ENCODE measurements at regions not wholly inside any gene's neighbourhood (a gene's known extent, or its start where the extent isn't known, plus 50 kb on each side); places are given as distances from the start of the nearest gene placed in this dataset.

DNA sequence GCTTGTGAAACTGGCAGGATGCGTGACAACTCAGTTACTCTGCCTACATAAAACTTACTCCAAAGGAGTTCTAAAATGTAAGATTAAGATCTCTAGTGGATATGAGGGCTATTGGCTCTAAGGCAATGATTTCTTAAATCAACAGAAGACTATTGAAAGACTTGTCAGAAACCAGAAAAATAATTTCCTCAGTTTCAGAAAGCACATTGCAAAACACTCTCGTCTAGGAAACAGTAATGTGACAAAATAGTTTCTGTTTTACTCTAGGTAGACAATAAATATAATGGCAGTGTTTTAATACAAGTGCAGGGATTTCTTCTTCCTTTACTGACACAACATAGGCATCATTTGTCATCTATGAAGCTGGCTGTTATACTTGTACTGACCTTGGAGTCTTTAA lies 230.1 kb downstream of the KCTD12 start:
- no peak overlapping the region for H3K4me3 ChIP-seq (ENCODE audit: low read depth in 1 of 2, low read length in 2 of 2)
- no peak overlapping the region for H3K9ac ChIP-seq (ENCODE audit: low read depth in 1 of 2, low read length in 2 of 2)
- H3K27ac ChIP-seq (ENCODE audit: low read depth, low read length), result no peak overlapping the region
- H3K27me3 ChIP-seq (ENCODE audit: control insufficient read depth in 1 of 2, insufficient read depth in 2 of 2, low read length in 2 of 2), result no peaks in the 10 kb centered on the region
- H3K9me3 ChIP-seq (ENCODE audit: control insufficient read depth in 1 of 2, low read length in 2 of 2), result no peaks in the 10 kb centered on the region
- H3K36me3 ChIP-seq (ENCODE audit: control insufficient read depth in 1 of 2, insufficient read depth in 2 of 2, low read length in 2 of 2), result no peaks in the 10 kb centered on the region
- no peaks in the 10 kb centered on the region for H3K4me1 ChIP-seq (ENCODE audit: control insufficient read depth in 1 of 2, insufficient read depth in 2 of 2, low read length in 2 of 2)

DNA sequence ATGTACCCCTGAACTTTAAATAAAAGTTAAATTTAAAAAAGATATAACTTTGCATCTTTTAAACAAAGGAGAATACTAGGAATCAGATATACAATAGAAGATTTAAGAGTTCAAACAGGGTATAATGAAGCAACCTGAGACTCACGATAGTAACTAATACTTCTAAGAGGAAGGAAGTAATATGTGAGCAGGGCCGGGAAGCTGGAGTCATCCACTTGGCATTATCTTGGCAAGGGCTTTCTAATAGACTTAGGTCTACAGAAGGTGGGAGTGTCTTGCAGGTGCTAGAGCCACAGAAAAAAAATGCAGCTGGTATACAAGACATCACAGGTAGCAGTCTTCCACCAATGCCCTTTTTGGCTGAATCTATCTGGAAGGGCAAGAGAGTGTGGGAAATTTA lies 231.9 kb downstream of the KCTD12 start:
- Histone ChIP-seq H3K27ac (ENCODE audit: low read depth, low read length) (no peak overlapping the region), H3K9ac (ENCODE audit: low read depth in 1 of 2, low read length in 2 of 2) (no peak overlapping the region), H3K27me3 (ENCODE audit: control insufficient read depth in 1 of 2, insufficient read depth in 2 of 2, low read length in 2 of 2) (no peaks in the 10 kb centered on the region), H3K4me1 (ENCODE audit: control insufficient read depth in 1 of 2, insufficient read depth in 2 of 2, low read length in 2 of 2) (no peaks in the 10 kb centered on the region), H3K9me3 (ENCODE audit: control insufficient read depth in 1 of 2, low read length in 2 of 2) (no peaks in the 10 kb centered on the region), H3K36me3 (ENCODE audit: control insufficient read depth in 1 of 2, insufficient read depth in 2 of 2, low read length in 2 of 2) (no peaks in the 10 kb centered on the region), H3K4me3 (ENCODE audit: low read depth in 1 of 2, low read length in 2 of 2) (no peak overlapping the region)

- no peaks in the 10 kb centered on the region for H3K36me3 ChIP-seq (ENCODE audit: control insufficient read depth in 1 of 2, insufficient read depth in 2 of 2, low read length in 2 of 2)
- no peaks in the 10 kb centered on the region for H3K9me3 ChIP-seq (ENCODE audit: control insufficient read depth in 1 of 2, low read length in 2 of 2)
- no peak overlapping the region for H3K9ac ChIP-seq (ENCODE audit: low read depth in 1 of 2, low read length in 2 of 2)
- H3K27ac ChIP-seq (ENCODE audit: low read depth, low read length), result no peak overlapping the region
- H3K27me3 ChIP-seq (ENCODE audit: control insufficient read depth in 1 of 2, insufficient read depth in 2 of 2, low read length in 2 of 2), result no peaks in the 10 kb centered on the region
- H3K4me3 ChIP-seq (ENCODE audit: low read depth in 1 of 2, low read length in 2 of 2), result no peak overlapping the region
- H3K4me1 ChIP-seq (ENCODE audit: control insufficient read depth in 1 of 2, insufficient read depth in 2 of 2, low read length in 2 of 2), result no peaks in the 10 kb centered on the region
Observed at GRCh38 chr13:76651286-76651685, 234.9 kb downstream of the KCTD12 start.

DNA sequence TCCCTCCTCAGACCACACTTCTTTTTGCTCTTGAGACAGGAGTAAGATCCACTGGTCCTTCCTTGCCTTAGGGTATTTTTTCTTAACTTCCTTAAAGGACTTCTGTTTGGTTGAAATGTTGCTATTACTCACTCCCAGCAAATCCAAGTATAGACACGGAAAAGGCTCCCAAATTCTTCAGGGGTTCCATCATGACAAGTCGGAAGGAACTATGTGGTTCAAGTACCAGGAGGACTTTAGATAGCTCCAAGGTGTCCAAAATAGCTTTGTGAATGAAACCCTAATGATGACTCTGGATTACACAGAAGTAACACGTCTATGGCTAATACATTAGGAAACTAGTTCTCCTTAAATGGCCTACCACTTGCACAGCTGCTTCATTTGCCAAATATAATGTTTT lies 238.7 kb downstream of the KCTD12 start:
- Histone ChIP-seq H3K27me3 (ENCODE audit: control insufficient read depth in 1 of 2, insufficient read depth in 2 of 2, low read length in 2 of 2) (no peaks in the 10 kb centered on the region), H3K4me3 (ENCODE audit: low read depth in 1 of 2, low read length in 2 of 2) (no peak overlapping the region), H3K9me3 (ENCODE audit: control insufficient read depth in 1 of 2, low read length in 2 of 2) (no peaks in the 10 kb centered on the region), H3K9ac (ENCODE audit: low read depth in 1 of 2, low read length in 2 of 2) (no peak overlapping the region), H3K27ac (ENCODE audit: low read depth, low read length) (no peak overlapping the region), H3K36me3 (ENCODE audit: control insufficient read depth in 1 of 2, insufficient read depth in 2 of 2, low read length in 2 of 2) (no peaks in the 10 kb centered on the region), H3K4me1 (ENCODE audit: control insufficient read depth in 1 of 2, insufficient read depth in 2 of 2, low read length in 2 of 2) (no peaks in the 10 kb centered on the region)

- H3K27ac ChIP-seq (ENCODE audit: low read depth, low read length), result no peak overlapping the region
- H3K4me3 ChIP-seq (ENCODE audit: low read depth in 1 of 2, low read length in 2 of 2), result no peak overlapping the region
- no peak overlapping the region for H3K9ac ChIP-seq (ENCODE audit: low read depth in 1 of 2, low read length in 2 of 2)
- H3K9me3 ChIP-seq (ENCODE audit: control insufficient read depth in 1 of 2, low read length in 2 of 2), result no peaks in the 10 kb centered on the region
- no peaks in the 10 kb centered on the region for H3K36me3 ChIP-seq (ENCODE audit: control insufficient read depth in 1 of 2, insufficient read depth in 2 of 2, low read length in 2 of 2)
- no peaks in the 10 kb centered on the region for H3K4me1 ChIP-seq (ENCODE audit: control insufficient read depth in 1 of 2, insufficient read depth in 2 of 2, low read length in 2 of 2)
- no peaks in the 10 kb centered on the region for H3K27me3 ChIP-seq (ENCODE audit: control insufficient read depth in 1 of 2, insufficient read depth in 2 of 2, low read length in 2 of 2)
Observed at GRCh38 chr13:76646946-76647345, 239.3 kb downstream of the KCTD12 start.

GRCh38 chr13:76645632-76646031 lies 240.6 kb downstream of the KCTD12 start:
- H3K36me3 ChIP-seq (ENCODE audit: control insufficient read depth in 1 of 2, insufficient read depth in 2 of 2, low read length in 2 of 2), result no peaks in the 10 kb centered on the region
- H3K9me3 ChIP-seq (ENCODE audit: control insufficient read depth in 1 of 2, low read length in 2 of 2), result no peaks in the 10 kb centered on the region
- H3K4me1 ChIP-seq (ENCODE audit: control insufficient read depth in 1 of 2, insufficient read depth in 2 of 2, low read length in 2 of 2), result no peaks in the 10 kb centered on the region
- no peaks in the 10 kb centered on the region for H3K27me3 ChIP-seq (ENCODE audit: control insufficient read depth in 1 of 2, insufficient read depth in 2 of 2, low read length in 2 of 2)
- no peak overlapping the region for H3K4me3 ChIP-seq (ENCODE audit: low read depth in 1 of 2, low read length in 2 of 2)
- H3K27ac ChIP-seq (ENCODE audit: low read depth, low read length), result no peak overlapping the region
- H3K9ac ChIP-seq (ENCODE audit: low read depth in 1 of 2, low read length in 2 of 2), result no peak overlapping the region

DNA sequence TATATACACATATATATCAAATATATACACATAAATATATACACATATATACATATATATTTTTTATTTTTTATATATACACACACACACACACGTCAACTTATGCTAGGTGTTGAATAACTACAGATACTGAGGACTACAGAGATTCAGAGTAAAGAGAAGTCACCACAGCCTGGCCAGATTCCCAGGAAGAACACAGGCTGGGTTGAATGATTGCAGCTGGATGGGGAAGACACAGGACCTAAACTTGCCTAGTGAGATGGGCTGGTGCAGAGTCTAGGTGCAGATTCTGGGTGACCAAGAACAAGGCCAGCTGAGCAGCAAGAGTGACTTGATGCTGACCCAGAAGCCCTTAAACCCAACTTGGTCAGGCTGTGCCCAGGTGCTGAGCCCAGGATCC lies 241.3 kb downstream of the KCTD12 start:
- H3K27me3 ChIP-seq (ENCODE audit: control insufficient read depth in 1 of 2, insufficient read depth in 2 of 2, low read length in 2 of 2), result no peaks in the 10 kb centered on the region
- H3K27ac ChIP-seq (ENCODE audit: low read depth, low read length), result no peak overlapping the region
- no peaks in the 10 kb centered on the region for H3K9me3 ChIP-seq (ENCODE audit: control insufficient read depth in 1 of 2, low read length in 2 of 2)
- no peak overlapping the region for H3K4me3 ChIP-seq (ENCODE audit: low read depth in 1 of 2, low read length in 2 of 2)
- H3K4me1 ChIP-seq (ENCODE audit: control insufficient read depth in 1 of 2, insufficient read depth in 2 of 2, low read length in 2 of 2), result no peaks in the 10 kb centered on the region
- H3K36me3 ChIP-seq (ENCODE audit: control insufficient read depth in 1 of 2, insufficient read depth in 2 of 2, low read length in 2 of 2), result no peaks in the 10 kb centered on the region
- H3K9ac ChIP-seq (ENCODE audit: low read depth in 1 of 2, low read length in 2 of 2), result no peak overlapping the region

GRCh38 chr13:76643596-76643995 lies 242.6 kb downstream of the KCTD12 start:
- Histone ChIP-seq H3K4me1 (ENCODE audit: control insufficient read depth in 1 of 2, insufficient read depth in 2 of 2, low read length in 2 of 2) (no peaks in the 10 kb centered on the region), H3K27me3 (ENCODE audit: control insufficient read depth in 1 of 2, insufficient read depth in 2 of 2, low read length in 2 of 2) (no peaks in the 10 kb centered on the region), H3K4me3 (ENCODE audit: low read depth in 1 of 2, low read length in 2 of 2) (no peak overlapping the region), H3K9ac (ENCODE audit: low read depth in 1 of 2, low read length in 2 of 2) (no peak overlapping the region), H3K36me3 (ENCODE audit: control insufficient read depth in 1 of 2, insufficient read depth in 2 of 2, low read length in 2 of 2) (no peaks in the 10 kb centered on the region), H3K27ac (ENCODE audit: low read depth, low read length) (no peak overlapping the region), H3K9me3 (ENCODE audit: control insufficient read depth in 1 of 2, low read length in 2 of 2) (no peaks in the 10 kb centered on the region)

GRCh38 chr13:76641056-76641455 lies 245.1 kb downstream of the KCTD12 start:
- Histone ChIP-seq H3K4me1 (ENCODE audit: control insufficient read depth in 1 of 2, insufficient read depth in 2 of 2, low read length in 2 of 2) (no peaks in the 10 kb centered on the region), H3K9me3 (ENCODE audit: control insufficient read depth in 1 of 2, low read length in 2 of 2) (no peaks in the 10 kb centered on the region), H3K36me3 (ENCODE audit: control insufficient read depth in 1 of 2, insufficient read depth in 2 of 2, low read length in 2 of 2) (no peaks in the 10 kb centered on the region), H3K4me3 (ENCODE audit: low read depth in 1 of 2, low read length in 2 of 2) (no peak overlapping the region), H3K27me3 (ENCODE audit: control insufficient read depth in 1 of 2, insufficient read depth in 2 of 2, low read length in 2 of 2) (no peaks in the 10 kb centered on the region), H3K9ac (ENCODE audit: low read depth in 1 of 2, low read length in 2 of 2) (no peak overlapping the region), H3K27ac (ENCODE audit: low read depth, low read length) (no peak overlapping the region)

DNA sequence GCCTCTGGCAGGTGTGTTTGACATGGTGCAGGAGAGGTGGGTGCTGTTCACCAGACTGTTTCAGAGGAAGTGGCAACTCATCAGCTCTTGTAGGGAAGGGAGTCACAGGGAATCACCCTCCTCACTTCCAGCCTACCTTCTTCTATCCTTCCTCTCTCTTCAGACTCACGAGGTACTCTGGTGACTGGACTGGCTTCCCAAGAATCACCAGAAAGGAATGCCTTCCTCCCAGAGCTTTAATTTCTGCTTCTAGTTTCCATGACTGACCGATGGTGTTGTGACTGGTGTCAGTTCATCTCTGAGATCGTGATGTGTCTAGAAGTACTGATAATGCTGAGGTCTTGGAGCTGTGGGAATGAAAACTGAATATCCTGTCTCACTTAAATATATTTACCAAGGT lies 247.3 kb downstream of the KCTD12 start:
- Histone ChIP-seq H3K9ac (ENCODE audit: low read depth in 1 of 2, low read length in 2 of 2) (no peak overlapping the region), H3K27me3 (ENCODE audit: control insufficient read depth in 1 of 2, insufficient read depth in 2 of 2, low read length in 2 of 2) (no peaks in the 10 kb centered on the region), H3K27ac (ENCODE audit: low read depth, low read length) (no peak overlapping the region)

GRCh38 chr13:76638181-76638580 lies 248.0 kb downstream of the KCTD12 start:
- Histone ChIP-seq H3K9ac (ENCODE audit: low read depth in 1 of 2, low read length in 2 of 2) (no peak overlapping the region), H3K9me3 (ENCODE audit: control insufficient read depth in 1 of 2, low read length in 2 of 2) (no peaks in the 10 kb centered on the region), H3K4me1 (ENCODE audit: control insufficient read depth in 1 of 2, insufficient read depth in 2 of 2, low read length in 2 of 2) (no peaks in the 10 kb centered on the region), H3K27ac (ENCODE audit: low read depth, low read length) (no peak overlapping the region), H3K4me3 (ENCODE audit: low read depth in 1 of 2, low read length in 2 of 2) (no peak overlapping the region), H3K27me3 (ENCODE audit: control insufficient read depth in 1 of 2, insufficient read depth in 2 of 2, low read length in 2 of 2) (no peaks in the 10 kb centered on the region), H3K36me3 (ENCODE audit: control insufficient read depth in 1 of 2, insufficient read depth in 2 of 2, low read length in 2 of 2) (no peaks in the 10 kb centered on the region)

More for the DNA sequence above, 247.3 kb downstream of the KCTD12 start:
- Histone ChIP-seq H3K4me1 (ENCODE audit: control insufficient read depth in 1 of 2, insufficient read depth in 2 of 2, low read length in 2 of 2) (no peaks in the 10 kb centered on the region), H3K36me3 (ENCODE audit: control insufficient read depth in 1 of 2, insufficient read depth in 2 of 2, low read length in 2 of 2) (no peaks in the 10 kb centered on the region), H3K9me3 (ENCODE audit: control insufficient read depth in 1 of 2, low read length in 2 of 2) (no peaks in the 10 kb centered on the region), H3K4me3 (ENCODE audit: low read depth in 1 of 2, low read length in 2 of 2) (no peak overlapping the region)

All from duodenal mucosa (tissue), 2 donors.